ENCODE measurements at regions not wholly inside any gene's neighbourhood (a gene's known extent, or its start where the extent isn't known, plus 50 kb on each side); places are given as distances from the start of the nearest gene placed in this dataset.
"Not testable (repeated sequence)": the region's sequence is repeated elsewhere in the genome, so short reads cannot be mapped to it uniquely, and the experiment has no call there.

GRCh38 chr6:132025468-132025867 lies 74.3 kb upstream of the CCN2 start:
- no peak for DNase-seq

GRCh38 chr6:132023490-132023889 lies 72.3 kb upstream of the CCN2 start:
- no peak for DNase-seq

DNA sequence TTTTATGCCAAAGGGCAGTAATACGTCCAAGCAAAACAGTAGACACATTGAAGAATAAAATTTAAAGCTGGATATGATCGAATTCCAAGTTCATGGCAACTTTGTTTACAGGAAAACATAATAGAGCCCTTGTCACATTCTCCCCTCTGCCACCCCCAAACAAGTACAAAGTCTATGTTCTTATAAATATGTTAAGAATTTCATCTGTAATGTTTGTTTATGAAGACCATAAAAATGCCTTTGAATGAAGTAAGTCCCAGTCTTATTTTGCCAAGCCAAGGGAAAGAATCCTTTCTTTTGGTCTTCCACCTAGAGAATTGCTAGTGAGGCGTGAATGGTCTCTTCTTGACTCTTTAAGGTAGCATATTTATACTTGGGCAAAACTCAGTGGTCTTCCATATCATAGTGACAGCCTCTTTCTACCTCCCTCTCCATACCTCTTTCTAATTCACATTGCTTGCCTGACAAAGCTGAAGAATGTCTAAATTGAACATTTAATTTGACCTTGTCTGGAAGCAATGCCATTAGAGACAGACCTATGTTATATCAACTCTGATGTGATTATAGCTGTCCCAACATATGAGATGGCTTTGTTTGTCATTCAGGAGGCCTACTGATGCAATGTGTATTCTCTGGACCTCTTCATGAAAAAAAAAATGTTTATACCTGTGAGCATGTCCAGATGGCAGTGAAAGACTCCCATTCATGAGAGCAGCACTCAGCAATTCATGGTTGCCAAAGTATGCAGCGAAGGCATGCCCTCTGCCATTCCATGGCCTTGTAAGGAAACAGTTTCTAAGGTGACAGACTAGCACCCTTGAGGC lies 70.6 kb upstream of the CCN2 start:
- no peak for DNase-seq

GRCh38 chr6:132020918-132021317 lies 69.7 kb upstream of the CCN2 start:
- not testable (repeated sequence) for DNase-seq

GRCh38 chr6:132020138-132020581 lies 69.0 kb upstream of the CCN2 start:
- DNase-seq, result no peak

GRCh38 chr6:132019586-132019985 lies 68.4 kb upstream of the CCN2 start:
- DNase-seq, result no peak

DNA sequence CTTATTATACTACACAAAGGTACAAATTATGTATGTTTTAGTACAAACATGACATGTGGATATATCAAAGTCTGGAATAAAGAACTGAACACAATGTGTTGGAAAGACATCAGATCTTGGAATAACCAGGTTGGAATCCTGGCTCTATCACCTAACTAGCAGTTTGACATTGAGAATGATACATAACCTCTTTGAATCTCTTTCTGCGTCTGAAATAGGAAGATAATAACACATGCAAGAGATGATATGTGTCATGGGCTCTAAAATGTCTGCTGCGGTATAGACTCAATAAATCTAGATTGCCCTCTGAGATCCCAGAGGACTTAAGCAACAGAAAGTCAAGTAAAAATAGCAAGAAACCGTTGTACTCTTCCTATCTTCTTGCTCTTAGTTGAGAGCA lies 66.8 kb upstream of the CCN2 start:
- no peak for DNase-seq

GRCh38 chr6:132016396-132016795 lies 65.2 kb upstream of the CCN2 start:
- no peak for DNase-seq

GRCh38 chr6:132011582-132011981 lies 60.4 kb upstream of the CCN2 start:
- no peak for DNase-seq

GRCh38 chr6:132009175-132009574 lies 58.0 kb upstream of the CCN2 start:
- DNase-seq, result no peak

- DNase-seq, result no peak
Observed at GRCh38 chr6:132007474-132008190, 56.5 kb upstream of the CCN2 start.

GRCh38 chr6:132005178-132005577 lies 54.0 kb upstream of the CCN2 start:
- DNase-seq, result no peak

DNA sequence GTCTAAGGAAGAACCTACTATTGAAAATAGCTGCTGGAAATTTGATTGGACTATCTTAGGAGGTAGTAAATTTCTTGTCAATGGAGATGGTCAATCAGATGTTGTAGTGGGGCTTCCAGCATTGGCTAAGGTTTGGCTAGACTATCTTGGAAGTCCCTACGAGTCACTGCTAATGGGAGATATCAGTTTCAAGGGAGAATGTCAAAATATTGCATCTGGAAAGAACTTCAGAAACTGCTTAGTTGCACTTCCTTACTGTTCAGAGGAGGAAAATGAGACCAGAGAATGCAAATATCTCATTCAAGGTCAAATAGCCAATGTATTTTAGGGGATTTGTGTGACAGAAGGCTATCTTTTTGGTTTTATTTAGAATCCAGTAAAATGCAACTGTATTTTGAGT lies 53.5 kb upstream of the CCN2 start:
- no peak for DNase-seq

- DNase-seq, result no peak
Observed at GRCh38 chr6:132003516-132004178, 52.5 kb upstream of the CCN2 start.
